ENCODE measurements at regions not wholly inside any gene's neighbourhood (a gene's known extent, or its start where the extent isn't known, plus 50 kb on each side); places are given as distances from the start of the nearest gene placed in this dataset.
"Not testable (repeated sequence)": the region's sequence is repeated elsewhere in the genome, so short reads cannot be mapped to it uniquely, and the experiment has no call there.

- no peak for DNase-seq (ENCODE audit: low read depth in 4 of 4, low spot score in 2 of 4)
Observed at GRCh38 chr3:16704941-16705340, 99.7 kb upstream of the DAZL start.

DNA sequence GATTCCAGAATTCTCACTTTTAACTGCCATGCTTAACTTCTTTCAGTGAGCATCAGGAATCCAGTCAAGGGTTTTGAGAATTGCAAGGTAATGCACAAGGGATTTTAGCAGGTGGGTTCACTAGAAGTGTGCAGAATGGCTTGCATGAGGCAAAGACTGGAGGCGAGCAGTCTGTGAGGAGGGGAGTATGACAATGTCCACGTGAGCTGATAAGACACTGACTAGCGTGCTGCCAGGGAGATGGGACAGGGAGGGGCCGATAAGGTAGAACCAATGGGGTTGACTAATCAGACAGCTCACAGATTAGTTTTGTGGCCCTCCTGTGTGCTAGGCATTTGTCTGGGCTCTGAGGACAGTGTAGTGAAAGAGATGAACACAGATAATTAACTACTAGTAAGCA is 102.0 kb upstream of the DAZL start:
- DNase-seq (ENCODE audit: low read depth in 4 of 4, low spot score in 2 of 4): no peak

DNA sequence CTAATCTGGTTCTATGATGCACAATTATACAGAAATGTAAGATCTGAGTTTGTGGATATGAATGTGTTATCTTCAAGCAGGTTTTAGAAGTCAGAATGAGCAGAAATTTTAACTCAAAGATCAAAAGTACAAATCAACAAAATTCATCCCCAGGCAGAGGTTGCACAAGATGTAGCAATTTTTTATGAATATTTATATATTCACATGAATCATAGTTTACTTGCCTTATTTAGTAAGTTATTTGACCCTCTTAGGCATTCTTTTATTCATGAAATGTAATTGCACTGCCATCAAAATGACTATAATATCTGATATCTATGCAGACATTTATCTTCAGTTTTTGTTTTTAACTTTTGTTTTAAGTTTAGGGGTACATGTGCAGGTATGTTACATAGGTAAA is 103.1 kb upstream of the DAZL start:
- DNase-seq (ENCODE audit: low read depth in 4 of 4, low spot score in 2 of 4): no peak

DNA sequence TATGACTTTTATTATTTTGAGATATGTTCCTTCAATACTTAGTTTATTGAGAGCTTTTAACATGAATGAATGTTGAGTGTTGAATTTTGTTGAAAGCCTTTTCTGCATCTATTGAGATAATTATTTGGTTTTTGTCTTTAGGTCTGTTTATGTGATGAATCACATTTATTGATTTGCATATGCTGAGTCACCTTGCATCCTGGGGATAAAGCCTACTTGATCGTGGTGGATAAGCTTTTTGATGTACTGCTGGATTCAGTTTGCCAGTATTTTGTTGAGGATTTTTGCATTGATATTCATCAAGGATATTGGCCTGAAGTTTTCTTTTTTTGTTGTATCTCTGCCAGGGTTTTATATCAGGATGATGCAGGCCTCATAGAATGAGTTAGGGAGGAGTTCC is 106.5 kb upstream of the DAZL start:
- DNase-seq (ENCODE audit: low read depth in 4 of 4, low spot score in 2 of 4): not testable (repeated sequence)

DNA sequence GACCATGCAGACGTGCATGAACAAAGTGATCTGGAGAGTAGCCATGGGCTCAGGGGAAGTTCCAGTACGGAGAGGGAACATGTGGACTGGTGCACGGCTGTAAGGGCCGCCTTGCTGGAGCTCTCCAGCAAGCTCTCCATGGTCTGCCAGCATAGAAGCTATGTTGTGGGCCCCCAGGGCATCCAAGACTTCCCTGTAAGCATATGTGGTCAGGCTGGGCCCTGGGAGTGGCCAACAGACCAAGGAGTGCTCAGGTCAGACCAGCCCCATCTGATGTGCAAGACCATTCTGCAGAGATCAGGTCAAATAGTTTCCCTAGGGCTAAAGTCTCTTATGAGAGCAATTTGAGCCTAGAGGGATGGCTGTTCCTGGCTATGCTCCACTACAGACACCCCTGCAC is 110.1 kb upstream of the DAZL start:
- no peak for DNase-seq (ENCODE audit: low read depth in 4 of 4, low spot score in 2 of 4)

DNA sequence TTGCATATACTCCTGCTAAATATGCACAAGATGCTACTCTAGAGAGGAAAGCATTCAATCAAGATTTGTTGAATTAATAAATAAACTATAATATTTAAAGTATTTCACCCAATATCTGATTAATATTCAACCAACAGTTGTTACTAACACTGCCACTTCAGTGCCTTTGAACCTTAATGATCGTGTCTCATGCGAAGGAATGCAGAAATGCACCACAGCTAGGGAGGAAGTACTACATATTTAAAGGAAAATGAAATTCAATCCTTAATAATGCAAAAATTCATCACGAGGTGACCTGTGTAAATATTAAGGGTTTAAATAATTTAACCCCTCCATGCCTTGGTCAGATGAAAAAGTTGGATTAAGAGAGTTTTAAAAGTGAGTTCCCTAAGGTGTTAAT is 114.2 kb upstream of the DAZL start:
- no peak for DNase-seq (ENCODE audit: low read depth in 4 of 4, low spot score in 2 of 4)

DNA sequence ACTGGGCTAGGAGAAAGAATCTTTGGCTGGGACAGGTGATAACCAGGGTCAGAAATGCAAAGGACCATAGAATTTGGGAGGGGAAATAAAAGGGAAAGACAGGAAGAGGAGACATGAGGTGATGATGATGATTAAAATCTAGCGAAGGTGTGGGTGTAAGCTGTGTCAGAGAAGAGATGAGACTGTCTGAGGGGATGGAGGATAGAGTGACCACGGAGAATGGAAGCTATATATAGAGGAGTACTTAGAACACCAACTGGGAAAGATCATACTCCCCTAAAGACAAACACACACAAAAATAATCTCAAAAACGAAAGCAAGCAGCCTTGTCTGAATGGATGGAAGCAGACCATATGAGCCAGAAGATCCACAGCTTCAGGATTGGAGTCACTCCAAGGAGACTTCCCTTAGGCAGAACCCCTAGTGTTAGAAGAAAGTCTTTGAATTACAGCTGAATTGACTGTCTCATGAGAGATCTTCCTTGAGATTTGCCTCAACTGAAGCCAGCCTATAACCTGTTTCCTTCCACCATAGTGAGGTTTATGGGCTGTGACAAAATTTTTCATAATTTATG is 115.2 kb upstream of the DAZL start:
- DNase-seq (ENCODE audit: low read depth in 4 of 4, low spot score in 2 of 4): no peak

DNA sequence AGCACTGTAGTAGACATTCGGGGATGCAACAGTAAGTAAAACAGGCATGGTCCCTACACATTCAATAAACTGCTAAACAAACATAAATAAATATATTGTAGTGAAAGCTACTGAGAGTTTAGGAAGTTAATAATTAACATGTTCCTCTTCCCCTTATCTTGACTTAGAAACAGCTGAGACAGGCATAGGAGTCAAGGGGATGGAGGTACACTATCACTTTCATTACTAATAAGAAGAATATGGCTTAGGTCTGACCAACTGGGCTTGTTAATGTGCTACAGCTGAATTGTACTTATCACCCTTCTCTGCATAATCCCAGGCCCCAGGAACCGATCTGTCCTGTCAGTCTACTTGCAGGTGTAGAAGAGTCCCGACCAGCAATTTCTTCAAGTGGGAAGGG is 116.3 kb upstream of the DAZL start:
- no peak for DNase-seq (ENCODE audit: low read depth in 4 of 4, low spot score in 2 of 4)

DNA sequence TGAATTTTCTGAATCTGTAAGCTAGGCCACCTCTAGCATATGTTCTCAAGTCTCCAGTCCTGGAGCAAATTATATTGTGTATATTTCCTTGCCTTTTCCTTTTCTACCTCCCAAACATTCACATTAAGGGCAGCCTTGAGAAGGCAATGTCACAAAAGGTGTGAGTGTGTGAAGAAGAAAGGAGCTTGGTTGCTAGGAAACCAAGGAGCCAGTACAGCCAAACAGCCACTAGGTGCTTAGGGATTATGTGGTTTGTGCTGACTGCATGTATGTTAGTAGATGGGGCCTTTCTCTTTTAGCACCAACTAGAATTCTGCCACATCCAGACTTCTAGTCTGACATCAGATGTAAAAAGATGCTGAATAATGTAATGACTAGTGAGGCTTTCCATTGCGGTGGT is 118.8 kb upstream of the DAZL start:
- DNase-seq (ENCODE audit: low read depth in 4 of 4, low spot score in 2 of 4): no peak

GRCh38 chr3:16724487-16724886 is 119.3 kb upstream of the DAZL start:
- no peak for DNase-seq (ENCODE audit: low read depth in 4 of 4, low spot score in 2 of 4)

DNA sequence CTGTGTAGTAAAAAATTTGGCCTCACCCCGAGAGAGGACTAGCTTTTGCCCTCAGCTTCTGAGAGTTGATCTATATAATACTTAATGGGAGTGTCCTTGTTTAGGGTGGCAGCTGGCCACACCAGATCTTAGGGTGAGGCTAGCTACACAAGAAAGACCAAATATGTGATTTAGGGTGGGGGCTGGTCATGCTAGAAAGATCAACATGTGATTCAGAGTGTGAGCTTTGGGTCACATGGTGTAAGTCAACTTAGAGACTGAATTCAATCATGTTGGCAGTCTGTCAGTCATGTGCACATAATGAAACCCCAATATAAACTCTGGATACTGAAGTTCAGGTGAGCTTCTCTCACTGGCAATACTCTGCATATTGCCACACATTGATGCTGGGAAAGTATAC is 120.7 kb upstream of the DAZL start:
- DNase-seq (ENCODE audit: low read depth in 4 of 4, low spot score in 2 of 4): no peak

DNA sequence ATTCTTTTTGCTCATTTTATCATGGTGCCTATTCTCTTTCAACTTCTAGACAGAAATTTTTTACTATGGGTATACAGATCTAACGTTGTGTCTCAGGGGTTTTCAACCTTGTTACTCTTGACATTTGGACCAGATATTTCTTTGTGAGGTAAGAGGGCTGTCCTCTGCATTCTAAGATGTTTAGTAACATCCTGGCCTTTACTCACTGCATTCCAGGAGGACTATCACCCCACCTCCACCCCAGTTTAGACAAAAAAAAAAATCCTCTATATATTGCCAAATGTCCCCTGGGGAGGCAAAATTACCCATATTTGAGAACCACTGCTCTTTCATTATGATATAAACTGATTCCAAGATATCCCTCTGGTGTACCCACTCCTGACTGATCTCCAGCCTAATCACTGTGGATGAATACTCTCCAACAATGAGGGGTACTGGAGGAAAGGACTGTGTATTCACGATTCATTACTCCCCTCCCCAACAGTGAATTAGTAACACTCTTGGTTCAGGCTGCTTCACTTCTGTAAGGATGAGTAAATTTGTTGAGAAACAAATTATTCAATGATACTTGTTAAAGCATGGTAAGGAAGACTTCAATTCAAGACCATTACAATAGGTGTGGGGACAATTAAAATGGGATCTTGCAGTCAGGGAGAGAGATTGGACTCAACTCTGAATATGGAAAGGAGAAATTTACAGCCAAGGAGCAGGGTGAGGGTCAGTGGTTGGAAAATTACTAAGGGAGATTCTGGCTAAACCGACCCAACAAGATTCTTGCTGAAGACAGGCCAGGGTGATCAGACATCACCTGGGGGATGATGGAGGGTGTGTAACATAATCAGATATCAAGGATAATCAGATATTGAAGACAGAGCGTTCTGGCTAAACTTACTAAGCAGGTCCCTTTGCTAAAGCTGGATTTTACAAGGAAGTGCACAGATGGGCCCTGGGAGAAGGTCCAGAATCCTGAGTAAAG is 123.8 kb upstream of the DAZL start:
- DNase-seq (ENCODE audit: low read depth in 4 of 4, low spot score in 2 of 4): no peak

GRCh38 chr3:16738451-16738850 is 133.2 kb upstream of the DAZL start:
- DNase-seq (ENCODE audit: low read depth in 4 of 4, low spot score in 2 of 4): no peak

DNA sequence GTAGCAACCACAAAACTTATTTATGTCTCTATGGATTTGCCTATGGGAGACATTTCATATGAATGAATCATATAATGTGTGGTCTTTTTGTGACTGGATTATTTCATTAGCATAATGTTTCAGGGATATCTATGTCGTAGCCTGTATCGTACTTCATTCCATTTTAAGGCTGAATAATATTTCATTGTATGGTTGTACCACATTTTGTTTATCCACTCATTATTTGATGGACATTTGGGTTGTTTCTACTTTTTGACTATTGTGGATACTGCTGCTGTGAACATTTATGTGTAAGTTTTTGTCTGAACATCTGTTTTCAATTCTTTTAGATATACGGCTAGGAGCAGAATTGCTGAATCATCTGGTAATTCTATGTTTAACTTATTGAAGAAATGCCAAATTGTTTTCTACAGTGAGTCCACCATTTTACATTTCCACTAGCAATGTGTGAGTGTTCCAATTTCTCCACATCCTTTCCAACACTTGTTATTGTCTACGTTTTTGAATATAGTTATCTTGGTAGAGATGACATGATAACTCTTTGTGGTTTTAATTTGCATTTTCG is 134.4 kb upstream of the DAZL start:
- DNase-seq (ENCODE audit: low read depth in 4 of 4, low spot score in 2 of 4): no peak

DNA sequence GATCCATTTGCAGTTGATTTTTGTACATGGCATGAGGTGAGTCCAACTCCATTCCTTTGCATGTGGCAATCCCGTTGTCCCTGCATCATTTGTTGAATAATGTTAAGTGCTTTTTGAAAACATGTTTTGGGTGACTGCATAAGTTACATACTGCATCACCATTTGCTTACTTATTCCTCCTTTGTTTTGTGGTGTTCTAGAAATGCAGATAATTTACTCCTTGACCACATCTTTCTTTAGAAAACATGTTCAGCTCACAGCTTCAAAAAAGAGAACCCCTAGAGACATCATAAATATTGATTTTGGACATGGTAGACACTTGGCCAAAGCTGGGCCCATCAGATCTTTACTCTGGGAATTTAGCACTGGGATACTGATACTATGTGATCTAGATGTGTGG is 135.3 kb upstream of the DAZL start:
- no peak for DNase-seq (ENCODE audit: low read depth in 4 of 4, low spot score in 2 of 4)

DNA sequence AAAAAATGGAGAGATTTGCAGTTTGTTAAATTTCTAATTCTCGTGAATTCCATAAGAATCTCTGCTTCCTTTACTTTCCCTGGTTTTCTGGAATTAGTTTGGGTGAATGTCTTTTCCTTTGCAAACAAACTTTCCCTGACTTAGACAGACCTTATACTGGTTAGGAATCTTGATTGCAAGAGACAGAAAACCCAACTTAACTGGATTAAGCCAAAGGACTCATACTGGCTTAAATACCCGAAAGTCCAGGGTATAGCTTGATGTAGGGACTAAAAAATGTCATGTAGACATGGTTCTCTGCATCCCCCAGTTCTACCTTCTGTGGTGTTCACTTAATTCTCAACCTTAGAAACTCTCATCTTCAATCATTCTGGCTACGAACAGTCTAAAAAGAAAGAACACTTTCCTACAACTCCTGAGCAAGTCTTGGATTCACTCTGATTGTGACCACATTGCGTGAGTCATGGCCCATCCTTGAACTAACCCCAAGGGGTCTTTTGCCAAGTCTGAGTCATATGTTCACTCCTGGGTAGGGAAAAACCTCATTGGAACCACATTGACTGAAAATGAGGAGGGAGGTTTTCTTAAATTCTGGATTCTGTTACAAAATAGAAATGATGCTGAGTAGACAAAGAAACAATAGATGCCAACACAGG is 136.0 kb upstream of the DAZL start:
- DNase-seq (ENCODE audit: low read depth in 4 of 4, low spot score in 2 of 4): no peak

DNA sequence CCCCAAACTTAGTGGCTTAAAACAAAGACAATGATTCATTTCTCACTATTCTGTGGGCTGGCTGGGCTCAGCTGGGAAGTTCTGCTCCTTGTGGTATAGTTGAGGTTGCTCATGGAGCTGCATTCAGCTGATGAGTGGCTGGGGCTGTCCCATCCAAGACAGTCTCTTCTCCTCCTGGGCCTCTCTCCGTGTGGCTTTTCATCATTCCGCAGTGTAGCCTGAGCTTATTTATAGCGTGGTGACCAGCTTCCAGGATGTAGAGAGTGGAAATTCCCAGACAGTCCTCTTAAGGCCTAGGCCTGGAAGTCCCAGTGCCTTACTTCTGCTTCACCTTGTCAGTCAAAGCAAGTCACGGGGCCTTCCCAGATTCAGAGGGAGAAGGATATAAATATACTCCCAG is 136.7 kb upstream of the DAZL start:
- no peak for DNase-seq (ENCODE audit: low read depth in 4 of 4, low spot score in 2 of 4)

DNA sequence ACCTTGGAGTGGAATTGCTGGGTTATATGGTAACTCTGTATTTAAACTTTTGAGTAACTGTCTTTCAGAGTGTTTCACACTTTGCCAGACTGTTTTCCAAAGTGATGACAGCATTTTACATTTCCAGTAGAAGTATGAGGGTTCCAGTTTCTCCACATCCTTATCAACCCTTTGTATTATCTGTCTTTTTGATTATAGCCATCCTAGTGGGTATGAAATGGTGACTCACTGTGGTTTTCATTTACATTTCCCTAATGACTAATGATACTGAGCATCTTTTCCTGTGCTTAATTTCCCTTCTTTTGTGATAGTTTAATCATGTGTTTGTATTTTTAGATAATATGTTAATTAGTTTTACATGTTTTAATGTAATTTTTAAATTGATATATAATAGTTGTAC is 138.1 kb upstream of the DAZL start:
- no peak for DNase-seq (ENCODE audit: low read depth in 4 of 4, low spot score in 2 of 4)

GRCh38 chr3:16759227-16759903 is 125.4 kb upstream of the PLCL2 start:
- DNase-seq (ENCODE audit: low read depth in 4 of 4, low spot score in 2 of 4): no peak

- DNase-seq (ENCODE audit: low read depth in 4 of 4, low spot score in 2 of 4): no peak
Observed at GRCh38 chr3:16761571-16761970, 123.2 kb upstream of the PLCL2 start.

- DNase-seq (ENCODE audit: low read depth in 4 of 4, low spot score in 2 of 4): no peak
Observed at GRCh38 chr3:16765661-16766060, 119.1 kb upstream of the PLCL2 start.
